ENCODE measurements at regions not wholly inside any gene's neighbourhood (a gene's known extent, or its start where the extent isn't known, plus 50 kb on each side); places are given as distances from the start of the nearest gene placed in this dataset.

GRCh38 chr17:65360961-65361552, 200.4 kb downstream of the AXIN2 start:
- H3K4me1 Mint-ChIP-seq, result no peaks in the 10 kb centered on the region

GRCh38 chr17:65359016-65359415, 202.4 kb downstream of the AXIN2 start:
- Histone ChIP-seq H3K27me3 (replicated peaks in 1 of 4; ENCODE audit: control extremely low read depth in 1 of 4, control insufficient read depth in 3 of 4, insufficient read depth in 4 of 4, low read length in 3 of 4) (no peaks in the 10 kb centered on the region), H3K4me1 (ENCODE audit: control insufficient read depth in 2 of 2, insufficient read depth in 2 of 2, low read length in 2 of 2) (no peaks in the 10 kb centered on the region), H3K4me2 (replicated peaks; ENCODE audit: low read depth, low read length, poor library complexity, severe bottlenecking) (no peak overlapping the region), H3K79me2 (ENCODE audit: control insufficient read depth, insufficient read depth, low read length) (no peaks in the 10 kb centered on the region), H3K36me3 (replicated peaks in 1 of 2; ENCODE audit: control extremely low read depth in 1 of 2, control insufficient read depth in 1 of 2, extremely low read depth in 1 of 2, insufficient read depth in 2 of 2, low read length in 1 of 2) (no peaks in the 10 kb centered on the region), H3K9me3 (ENCODE audit: control extremely low read depth in 1 of 3, control insufficient read depth in 2 of 3, insufficient read depth in 1 of 3, low read length in 2 of 3) (no peaks in the 10 kb centered on the region), H3K27ac (ENCODE audit: low read length in 2 of 2) (no peak overlapping the region), H3K4me3 (ENCODE audit: control extremely low read depth in 1 of 5, extremely low read depth in 1 of 5, insufficient read depth in 1 of 5, low read depth in 2 of 5, low read length in 4 of 5) (no peak overlapping the region), H3K9ac (ENCODE audit: low read length) (no peak overlapping the region), H2AFZ (ENCODE audit: insufficient read depth, low read depth, low read length, poor library complexity, severe bottlenecking) (no peak overlapping the region), H4K20me1 (ENCODE audit: control insufficient read depth, insufficient read depth, low read length, poor library complexity, severe bottlenecking) (no peaks in the 10 kb centered on the region)
- DNase-seq, result no peak
- ATAC-seq (ENCODE audit: low read depth), result no peak
- 55% methylated on average over 1 of the region's 3 CpGs for WGBS (ENCODE audit: insufficient coverage)
- Mint-ChIP-seq H3K4me3 (no peak overlapping the region), H3K27ac (no peak overlapping the region), H3K27me3 (peaks cover 13% of the 10 kb centered on the region), H3K4me1 (no peaks in the 10 kb centered on the region), H3K9me3 (ENCODE audit: insufficient read depth) (no peaks in the 10 kb centered on the region)
- ChIA-PET CTCF (no interaction called here), POLR2A (no interaction called here)
- intact Hi-C loops (cut with micrococcal nuclease), result no loop called here
- no peak for TF ChIP-seq EZH2 (IDR thresholded peaks at IDR 0.05; ENCODE audit: borderline replicate concordance, insufficient read depth, low read depth, low read length, poor library complexity, severe bottlenecking)
- TF ChIP-seq CTCF (IDR thresholded peaks at IDR 0.05), result no peak

More at GRCh38 chr17:65360961-65361552, 200.4 kb downstream of the AXIN2 start:
- Histone ChIP-seq H3K27me3 (replicated peaks in 1 of 4; ENCODE audit: control extremely low read depth in 1 of 4, control insufficient read depth in 3 of 4, insufficient read depth in 4 of 4, low read length in 3 of 4) (no peaks in the 10 kb centered on the region), H3K4me3 (ENCODE audit: control extremely low read depth in 1 of 5, extremely low read depth in 1 of 5, insufficient read depth in 1 of 5, low read depth in 2 of 5, low read length in 4 of 5) (no peak overlapping the region), H3K9me3 (ENCODE audit: control extremely low read depth in 1 of 3, control insufficient read depth in 2 of 3, insufficient read depth in 1 of 3, low read length in 2 of 3) (no peaks in the 10 kb centered on the region), H3K4me2 (replicated peaks; ENCODE audit: low read depth, low read length, poor library complexity, severe bottlenecking) (no peak overlapping the region), H3K9ac (ENCODE audit: low read length) (no peak overlapping the region), H2AFZ (ENCODE audit: insufficient read depth, low read depth, low read length, poor library complexity, severe bottlenecking) (no peak overlapping the region), H4K20me1 (ENCODE audit: control insufficient read depth, insufficient read depth, low read length, poor library complexity, severe bottlenecking) (no peaks in the 10 kb centered on the region), H3K4me1 (ENCODE audit: control insufficient read depth in 2 of 2, insufficient read depth in 2 of 2, low read length in 2 of 2) (no peaks in the 10 kb centered on the region), H3K36me3 (replicated peaks in 1 of 2; ENCODE audit: control extremely low read depth in 1 of 2, control insufficient read depth in 1 of 2, extremely low read depth in 1 of 2, insufficient read depth in 2 of 2, low read length in 1 of 2) (no peaks in the 10 kb centered on the region), H3K79me2 (ENCODE audit: control insufficient read depth, insufficient read depth, low read length) (no peaks in the 10 kb centered on the region), H3K27ac (ENCODE audit: low read length in 2 of 2) (no peak overlapping the region)
- no peak overlapping the region for H3K27ac Mint-ChIP-seq
- ATAC-seq (ENCODE audit: low read depth) (no peak), DNase-seq (no peak)
- no peaks in the 10 kb centered on the region for H3K9me3 Mint-ChIP-seq (ENCODE audit: insufficient read depth)
- TF ChIP-seq CTCF (IDR thresholded peaks at IDR 0.05), result no peak
- TF ChIP-seq EZH2 (IDR thresholded peaks at IDR 0.05; ENCODE audit: borderline replicate concordance, insufficient read depth, low read depth, low read length, poor library complexity, severe bottlenecking), result no peak
- ChIA-PET POLR2A (no interaction called here), CTCF (no interaction called here)
- H3K4me3 Mint-ChIP-seq, result no peak overlapping the region
- intact Hi-C loops (cut with micrococcal nuclease), result no loop called here
- 81% methylated on average over 5 of the region's 14 CpGs for WGBS (ENCODE audit: insufficient coverage)
- peaks cover 14% of the 10 kb centered on the region for H3K27me3 Mint-ChIP-seq
